Caco-2 (cell line): ENCODE measurements at regions not wholly inside any gene's neighbourhood (a gene's known extent, or its start where the extent isn't known, plus 50 kb on each side); places are given as distances from the start of the nearest gene placed in this dataset.

Source experiments
- BruUV-seq: library from RNA; stranded (reverse); fragments of 400-500 nt; replicated peaks from 2 replicates; lab custom pipeline; 2021; lab: Mats Ljungman, UMichigan
- CTCF ChIA-PET: fragments of 300-600 bp; sonication (Branson Sonifier 250); formaldehyde crosslinking; loops from one replicate; lab custom pipeline; 2022; ENCODE audit warnings: antibody characterized with exemption; lab: Charles Lee
- POLR2A ChIA-PET: fragments of 300-600 bp; sonication (Branson Sonifier 250); formaldehyde crosslinking; loops from one replicate; lab custom pipeline; 2022; ENCODE audit warnings: antibody characterized with exemption; lab: Charles Lee
- DNase-seq, 2 experiments: peaks; one replicate each; pipeline versions ENCODE4 v3.0.0 to v3.0.0-alpha.2; 2020 to 2022
- H3K27me3 ChIP-seq: replicated peaks from 2 replicates; pipeline ENCODE4 v1.6.0; 2011; ENCODE audit warnings: low read length; ENCODE audit not compliant: control insufficient read depth, insufficient read depth
- H3K36me3 ChIP-seq: 2 replicates; pipeline ENCODE4 v1.5.1; 2011; ENCODE audit warnings: low read length; ENCODE audit not compliant: control insufficient read depth, insufficient read depth
- H3K4me1 ChIP-seq: fragments of 250-450 bp; sonication (Bioruptor Pico); 2 replicates; pipeline ENCODE4 v1.5.1; 2020; ENCODE audit warnings: mild to moderate bottlenecking
- H3K4me3 ChIP-seq: 2 replicates; pipeline ENCODE4 v1.5.1; 2011; ENCODE audit warnings: low read depth, mild to moderate bottlenecking, control low read depth, low read length
- H3K9me3 ChIP-seq: fragments of 250-450 bp; sonication (Bioruptor Pico); 2 replicates; pipeline ENCODE4 v1.5.1; 2020; ENCODE audit warnings: mild to moderate bottlenecking, moderate library complexity
- H3K27ac Mint-ChIP-seq: one replicate; pipeline ENCODE4 v1.8.0; 2022; ENCODE audit warnings: mixed read lengths; ENCODE audit not compliant: unreplicated experiment
- H3K27me3 Mint-ChIP-seq: one replicate; pipeline ENCODE4 v1.8.0; 2022; ENCODE audit warnings: mixed read lengths; ENCODE audit not compliant: insufficient read depth, unreplicated experiment
- H3K36me3 Mint-ChIP-seq: one replicate; pipeline ENCODE4 v1.8.0; 2022; ENCODE audit warnings: mild to moderate bottlenecking, mixed read lengths; ENCODE audit not compliant: insufficient read depth, unreplicated experiment
- H3K4me1 Mint-ChIP-seq: one replicate; pipeline ENCODE4 v1.8.0; 2022; ENCODE audit warnings: low read depth, mixed read lengths; ENCODE audit not compliant: unreplicated experiment
- H3K4me3 Mint-ChIP-seq: one replicate; pipeline ENCODE4 v1.8.0; 2022; ENCODE audit warnings: mild to moderate bottlenecking, moderate library complexity, mixed read lengths; ENCODE audit not compliant: unreplicated experiment
- H3K9me3 Mint-ChIP-seq: one replicate; pipeline ENCODE4 v1.8.0; 2022; ENCODE audit warnings: mixed read lengths; ENCODE audit not compliant: unreplicated experiment
- CTCF ChIP-seq, 2 experiments: fragments of 200-600 bp in 1 of 2; IDR thresholded peaks; 1 replicate in 1 of 2; 2 replicates in 1 of 2; pipeline versions ENCODE4 v1.5.1 to v1.8.0; 2011 to 2022; ENCODE audit warnings: antibody characterized with exemption in 1 of 2, control low read depth in 1 of 2, inconsistent platforms in 1 of 2, low read depth in 1 of 2, low read length in 1 of 2, mild to moderate bottlenecking in 1 of 2, moderate library complexity in 1 of 2; ENCODE audit not compliant: insufficient read depth in 1 of 2, severe bottlenecking in 1 of 2, unreplicated experiment in 1 of 2
- intact Hi-C: fragments of 100-400 bp; cut with micrococcal nuclease; formaldehyde crosslinking; loops from one replicate; pipeline ENCODE4 v1.10.0; 2022; ENCODE audit not compliant: unreplicated experiment

GRCh38 chr15:62934236-62934971, 108.1 kb upstream of the TPM1 start:
- no peaks in the 10 kb centered on the region for H3K36me3 ChIP-seq
- ChIA-PET CTCF (no interaction called here), POLR2A (no interaction called here)
- H3K36me3 Mint-ChIP-seq, result no peaks in the 10 kb centered on the region
- H3K4me3 Mint-ChIP-seq, result no peak overlapping the region
- no TSS peak for BruUV-seq
- H3K4me3 ChIP-seq, result no peak overlapping the region
- no peak overlapping the region for H3K27ac Mint-ChIP-seq
- H3K4me1 Mint-ChIP-seq, result no peaks in the 10 kb centered on the region
- H3K27me3 ChIP-seq, result no peaks in the 10 kb centered on the region
- H3K27me3 Mint-ChIP-seq, result no peaks in the 10 kb centered on the region
- H3K9me3 ChIP-seq, result no peaks in the 10 kb centered on the region
- no peaks in the 10 kb centered on the region for H3K9me3 Mint-ChIP-seq
- no peak for DNase-seq
- TF ChIP-seq CTCF (IDR thresholded peaks at IDR 0.05; ENCODE audit: insufficient read depth in 1 of 2, low read depth in 1 of 2, low read length in 1 of 2, severe bottlenecking in 1 of 2, unreplicated experiment in 1 of 2), result no peak
- intact Hi-C loops, result no loop called here
- H3K4me1 ChIP-seq, result no peaks in the 10 kb centered on the region

GRCh38 chr15:62935300-62936081, 107.1 kb upstream of the TPM1 start:
- intact Hi-C loops, result no loop called here

DNA sequence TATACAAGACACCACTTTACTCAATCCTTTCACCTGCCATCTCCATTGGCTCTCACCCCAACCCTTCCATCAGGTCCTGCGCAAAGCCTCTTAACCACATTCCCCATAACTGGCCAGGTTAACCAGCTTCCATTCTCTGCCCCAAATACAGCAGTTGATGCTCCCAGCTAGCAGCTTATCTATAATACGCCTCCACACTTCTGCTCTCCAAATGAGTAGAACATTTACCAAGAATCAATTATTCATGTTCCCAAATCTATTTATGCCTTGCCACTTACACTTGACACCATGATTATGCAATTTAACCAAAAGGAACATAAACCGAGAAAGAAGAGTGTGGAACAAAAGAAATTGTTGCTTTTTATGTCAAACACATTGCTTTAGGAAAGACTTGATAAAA, 103.7 kb upstream of the TPM1 start:
- DNase-seq, result no peak
- Mint-ChIP-seq H3K9me3 (no peaks in the 10 kb centered on the region), H3K4me1 (no peaks in the 10 kb centered on the region), H3K36me3 (no peaks in the 10 kb centered on the region), H3K27me3 (no peaks in the 10 kb centered on the region), H3K27ac (no peak overlapping the region), H3K4me3 (no peak overlapping the region)
- intact Hi-C loops, result no loop called here
- H3K9me3 ChIP-seq, result no peaks in the 10 kb centered on the region
- no peaks in the 10 kb centered on the region for H3K27me3 ChIP-seq
- no peaks in the 10 kb centered on the region for H3K36me3 ChIP-seq
- TF ChIP-seq CTCF (IDR thresholded peaks at IDR 0.05; ENCODE audit: insufficient read depth in 1 of 2, low read depth in 1 of 2, low read length in 1 of 2, severe bottlenecking in 1 of 2, unreplicated experiment in 1 of 2), result no peak
- no peak overlapping the region for H3K4me3 ChIP-seq
- no TSS peak for BruUV-seq
- CTCF ChIA-PET, result no interaction called here
- no peaks in the 10 kb centered on the region for H3K4me1 ChIP-seq
- POLR2A ChIA-PET, result no interaction called here

More at GRCh38 chr15:62935300-62936081, 107.1 kb upstream of the TPM1 start:
- no peaks in the 10 kb centered on the region for H3K9me3 ChIP-seq
- Mint-ChIP-seq H3K4me3 (no peak overlapping the region), H3K4me1 (no peaks in the 10 kb centered on the region), H3K36me3 (no peaks in the 10 kb centered on the region), H3K27me3 (no peaks in the 10 kb centered on the region), H3K27ac (no peak overlapping the region), H3K9me3 (no peaks in the 10 kb centered on the region)
- H3K4me1 ChIP-seq, result no peaks in the 10 kb centered on the region
- CTCF ChIA-PET, result no interaction called here
- BruUV-seq, result no TSS peak
- H3K36me3 ChIP-seq, result no peaks in the 10 kb centered on the region
- H3K27me3 ChIP-seq, result no peaks in the 10 kb centered on the region
- no peak overlapping the region for H3K4me3 ChIP-seq
- POLR2A ChIA-PET, result no interaction called here
- no peak for TF ChIP-seq CTCF (IDR thresholded peaks at IDR 0.05; ENCODE audit: insufficient read depth in 1 of 2, low read depth in 1 of 2, low read length in 1 of 2, severe bottlenecking in 1 of 2, unreplicated experiment in 1 of 2)
- no peak for DNase-seq
